T-cell (primary cell): ENCODE measurements at regions not wholly inside any gene's neighbourhood (a gene's known extent, or its start where the extent isn't known, plus 50 kb on each side); places are given as distances from the start of the nearest gene placed in this dataset.

Experiments
- ATAC-seq, 4 experiments: fragments of 200-7000 bp in 3 of 4; fragments of 150-1000 bp in 1 of 4; cut with Tn5 transposase; replicated peaks in 1 of 4; 1 replicate in 3 of 4; 2 replicates in 1 of 4; pipeline ENCODE4 v1.10.0; 2021; ENCODE audit warnings: moderate library complexity in 3 of 4, mild to moderate bottlenecking in 2 of 4, moderate number of reproducible peaks in 1 of 4
- CTCF ChIA-PET, 2 donors: fragments of 300-600 bp; sonication (Branson Sonifier 250); formaldehyde crosslinking; loops; one replicate each; lab custom pipeline; 2022; ENCODE audit warnings: antibody characterized with exemption in 2 of 2; lab: Charles Lee
- POLR2A ChIA-PET, 2 donors: fragments of 300-600 bp; sonication (Branson Sonifier 250); formaldehyde crosslinking; loops; one replicate each; lab custom pipeline; 2022; ENCODE audit warnings: antibody characterized with exemption in 2 of 2; lab: Charles Lee
- DNase-seq, 35 experiments: peaks; one replicate each; pipeline versions ENCODE4 v3.0.0 to v3.0.0-alpha.2; 2013 to 2023
- H3K27ac ChIP-seq: one replicate; pipeline ENCODE4 v1.5.1; 2013; ENCODE audit warnings: low read length
- H3K27me3 ChIP-seq, 2 experiments: replicated peaks in 1 of 2; 1 replicate in 1 of 2; 2 replicates in 1 of 2; pipeline versions ENCODE4 v1.6.1 to v1.7.0; 2013; ENCODE audit warnings: low read length in 1 of 2, mixed read lengths in 1 of 2; ENCODE audit not compliant: control insufficient read depth in 2 of 2, insufficient read depth in 2 of 2; ENCODE audit errors: extremely low read depth in 1 of 2
- H3K36me3 ChIP-seq, 2 donors: 1 replicate in 1 of 2; 2 replicates in 1 of 2; pipeline versions ENCODE4 v1.6.1 to v1.7.0; 2013; ENCODE audit warnings: low read length in 1 of 2; ENCODE audit not compliant: control insufficient read depth in 2 of 2, insufficient read depth in 1 of 2; ENCODE audit errors: extremely low read depth in 1 of 2
- H3K4me1 ChIP-seq, 2 experiments: 1 replicate in 1 of 2; 2 replicates in 1 of 2; pipeline versions ENCODE4 v1.6.1 to v1.7.0; 2013; ENCODE audit warnings: low read length in 2 of 2, mixed read lengths in 1 of 2; ENCODE audit not compliant: insufficient read depth in 2 of 2, control insufficient read depth in 1 of 2; ENCODE audit errors: extremely low read depth in 1 of 2
- H3K4me3 ChIP-seq, 2 donors: 1 replicate in 1 of 2; 2 replicates in 1 of 2; pipeline versions ENCODE4 v1.5.1 to v1.7.0; 2013; ENCODE audit warnings: mild to moderate bottlenecking in 2 of 2, low read length in 1 of 2, moderate library complexity in 1 of 2; ENCODE audit not compliant: control insufficient read depth in 1 of 2; ENCODE audit errors: extremely low read depth in 1 of 2
- H3K9me3 ChIP-seq: 2 replicates; pipeline ENCODE4 v1.7.0; 2013
- H3K27ac Mint-ChIP-seq, 2 donors: one replicate each; pipeline ENCODE4 v1.8.0; 2020 to 2021; ENCODE audit warnings: mild to moderate bottlenecking in 2 of 2, mixed read lengths in 2 of 2
- H3K27me3 Mint-ChIP-seq, 2 donors: one replicate each; pipeline ENCODE4 v1.8.0; 2021 to 2022; ENCODE audit warnings: mixed read lengths in 2 of 2
- H3K36me3 Mint-ChIP-seq: one replicate; pipeline ENCODE4 v1.8.0; 2021; ENCODE audit warnings: mixed read lengths
- H3K4me1 Mint-ChIP-seq, 3 donors: one replicate each; pipeline ENCODE4 v1.8.0; 2020 to 2022; ENCODE audit warnings: mixed read lengths in 3 of 3, mild to moderate bottlenecking in 1 of 3
- H3K4me3 Mint-ChIP-seq, 3 donors: one replicate each; pipeline ENCODE4 v1.8.0; 2020 to 2022; ENCODE audit warnings: mild to moderate bottlenecking in 3 of 3, mixed read lengths in 3 of 3, moderate library complexity in 3 of 3
- H3K9me3 Mint-ChIP-seq, 3 donors: one replicate each; pipeline ENCODE4 v1.8.0; 2020 to 2022; ENCODE audit warnings: mixed read lengths in 3 of 3
- WGBS: methylation state at CpG from one replicate; pipeline ENCODE4 v1.1.5; 2013; ENCODE audit warnings: missing lambda C conversion rate; ENCODE audit not compliant: insufficient coverage; 5-methylcytosine and 5-hydroxymethylcytosine counted together

GRCh38 chr6:137590684-137591083 lies 96.5 kb upstream of the OLIG3 start:
- ChIA-PET POLR2A (interaction anchor here (0.7 kb wide), 3 partner anchors 44 to 103 kb away, joined by 9 to 14 read pairs (median 11); partner anchors contain the start of gene OLIG3 (in 1 of the 2)), CTCF (interaction anchor here (0.6 to 1.7 kb wide), 14 partner anchors 17 to 1560 kb away, joined by 3 to 10 read pairs (median 4); no protein-coding TSS in a partner anchor)
- Histone ChIP-seq H3K4me1 (peaks cover 0 to 15% of the 10 kb centered on the region in 2 experiments), H3K27me3 (peaks cover 0 to 9% of the 10 kb centered on the region in 2 experiments), H3K36me3 (no peaks in the 10 kb centered on the region), H3K9me3 (peaks cover 5% of the 10 kb centered on the region), H3K4me3 (no peak overlapping the region), H3K27ac (no peak overlapping the region)
- peaks cover 9 to 12% of the 10 kb centered on the region in 2 donors for H3K27me3 Mint-ChIP-seq
- ATAC-seq: no peak
- DNase-seq: no peak
- H3K9me3 Mint-ChIP-seq: peaks cover 4 to 26% (median 8%) of the 10 kb centered on the region in 3 donors
- no peak overlapping the region for H3K4me3 Mint-ChIP-seq
- H3K27ac Mint-ChIP-seq: no peak overlapping the region
- H3K4me1 Mint-ChIP-seq: peaks cover 14 to 20% (median 17%) of the 10 kb centered on the region in 3 donors
- H3K36me3 Mint-ChIP-seq: peaks cover 8% of the 10 kb centered on the region

GRCh38 chr6:137601471-137601870 lies 107.3 kb upstream of the OLIG3 start:
- H3K27me3 ChIP-seq: peaks cover 0 to 14% of the 10 kb centered on the region in 2 experiments
- Mint-ChIP-seq H3K4me1 (peaks cover 0 to 8% (median 0%) of the 10 kb centered on the region in 3 donors), H3K4me3 (no peak overlapping the region), H3K27ac (no peak overlapping the region), H3K9me3 (peaks cover 0 to 4% (median 3%) of the 10 kb centered on the region in 3 donors), H3K36me3 (no peaks in the 10 kb centered on the region), H3K27me3 (peaks cover 30 to 34% of the 10 kb centered on the region in 2 donors)
- H3K27ac ChIP-seq: no peak overlapping the region
- no peaks in the 10 kb centered on the region for H3K4me1 ChIP-seq
- ChIA-PET POLR2A (no interaction called here), CTCF (interaction anchor here in 1 of 2 donors (0.6 to 0.8 kb wide), 2 partner anchors 12 to 364 kb away, joined by 3 read pairs; no protein-coding TSS in a partner anchor)
- DNase-seq: no peak
- no peaks in the 10 kb centered on the region for H3K9me3 ChIP-seq
- WGBS: 74% methylated on average over 3 of the region's 4 CpGs
- H3K36me3 ChIP-seq: no peaks in the 10 kb centered on the region
- no peak for ATAC-seq
- no peak overlapping the region for H3K4me3 ChIP-seq

GRCh38 chr6:137602313-137603197 lies 108.4 kb upstream of the OLIG3 start:
- H3K27me3 Mint-ChIP-seq: peaks cover 30 to 34% of the 10 kb centered on the region in 2 donors
- no peak for DNase-seq
- H3K4me1 Mint-ChIP-seq: peaks cover 0 to 8% (median 0%) of the 10 kb centered on the region in 3 donors
- H3K9me3 ChIP-seq: no peaks in the 10 kb centered on the region
- WGBS: no CpG with 5 or more reads among the region's 9 CpGs
- peaks cover 0 to 4% (median 3%) of the 10 kb centered on the region in 3 donors for H3K9me3 Mint-ChIP-seq
- ChIA-PET CTCF (interaction anchor here in 1 of 2 donors (0.6 kb wide), 1 partner anchor 13 kb away, joined by 3 read pairs; no protein-coding TSS in a partner anchor), POLR2A (no interaction called here)
- H3K36me3 ChIP-seq: no peaks in the 10 kb centered on the region
- H3K4me3 Mint-ChIP-seq: no peak overlapping the region
- H3K27ac Mint-ChIP-seq: no peak overlapping the region
- H3K27me3 ChIP-seq: peaks cover 0 to 19% of the 10 kb centered on the region in 2 experiments
- no peaks in the 10 kb centered on the region for H3K4me1 ChIP-seq
- H3K27ac ChIP-seq: no peak overlapping the region
- no peak for ATAC-seq
- H3K36me3 Mint-ChIP-seq: no peaks in the 10 kb centered on the region
- no peak overlapping the region for H3K4me3 ChIP-seq

GRCh38 chr6:137610702-137611101 lies 116.5 kb upstream of the OLIG3 start:
- peaks cover 7 to 8% of the 10 kb centered on the region in 2 donors for H3K27me3 Mint-ChIP-seq
- Histone ChIP-seq H3K9me3 (no peaks in the 10 kb centered on the region), H3K4me3 (no peak overlapping the region), H3K4me1 (no peaks in the 10 kb centered on the region), H3K27me3 (peaks cover 0 to 5% of the 10 kb centered on the region in 2 experiments), H3K36me3 (no peaks in the 10 kb centered on the region), H3K27ac (no peak overlapping the region)
- H3K4me1 Mint-ChIP-seq: no peaks in the 10 kb centered on the region
- no peak overlapping the region for H3K27ac Mint-ChIP-seq
- no peak overlapping the region for H3K4me3 Mint-ChIP-seq
- POLR2A ChIA-PET: no interaction called here
- CTCF ChIA-PET: interaction anchor here in 1 of 2 donors (0.8 kb wide), 1 partner anchor 11 kb away, joined by 3 read pairs; no protein-coding TSS in a partner anchor
- peaks cover 0 to 2% (median 0%) of the 10 kb centered on the region in 3 donors for H3K9me3 Mint-ChIP-seq
- H3K36me3 Mint-ChIP-seq: no peaks in the 10 kb centered on the region
- ATAC-seq: no peak
- 100% methylated on average over 1 of the region's 2 CpGs for WGBS
- DNase-seq: no peak

GRCh38 chr6:137623293-137623692 lies 129.1 kb upstream of the OLIG3 start:
- DNase-seq (no peak), ATAC-seq (no peak)
- Mint-ChIP-seq H3K9me3 (no peaks in the 10 kb centered on the region), H3K4me3 (no peak overlapping the region), H3K27me3 (peaks cover 25 to 35% of the 10 kb centered on the region in 2 donors), H3K36me3 (no peaks in the 10 kb centered on the region), H3K4me1 (no peaks in the 10 kb centered on the region), H3K27ac (no peak overlapping the region)
- WGBS: no CpG with 5 or more reads among the region's 4 CpGs
- CTCF ChIA-PET: interaction anchor here in 1 of 2 donors (0.5 to 1.0 kb wide), 2 partner anchors 14 to 522 kb away, joined by 3 read pairs; no protein-coding TSS in a partner anchor
- H3K27me3 ChIP-seq: peaks cover 0 to 11% of the 10 kb centered on the region in 2 experiments
- no peaks in the 10 kb centered on the region for H3K36me3 ChIP-seq
- H3K4me3 ChIP-seq: no peak overlapping the region
- H3K27ac ChIP-seq: no peak overlapping the region
- H3K9me3 ChIP-seq: no peaks in the 10 kb centered on the region
- no peaks in the 10 kb centered on the region for H3K4me1 ChIP-seq
- POLR2A ChIA-PET: interaction anchor here in 1 of 2 donors (0.6 kb wide), 1 partner anchor 475 kb away, joined by 6 read pairs; no protein-coding TSS in a partner anchor

GRCh38 chr6:137625100-137625661 lies 131.0 kb upstream of the OLIG3 start:
- Histone ChIP-seq H3K27me3 (peaks cover 0 to 11% of the 10 kb centered on the region in 2 experiments), H3K27ac (no peak overlapping the region), H3K4me1 (no peaks in the 10 kb centered on the region), H3K9me3 (no peaks in the 10 kb centered on the region), H3K4me3 (no peak overlapping the region), H3K36me3 (no peaks in the 10 kb centered on the region)
- H3K36me3 Mint-ChIP-seq: no peaks in the 10 kb centered on the region
- H3K4me1 Mint-ChIP-seq: no peaks in the 10 kb centered on the region
- H3K27me3 Mint-ChIP-seq: peaks cover 25 to 35% of the 10 kb centered on the region in 2 donors
- H3K27ac Mint-ChIP-seq: no peak overlapping the region
- no peak for DNase-seq
- H3K9me3 Mint-ChIP-seq: no peaks in the 10 kb centered on the region
- ATAC-seq: no peak
- 85% methylated on average over 7 of the region's 8 CpGs for WGBS
- no peak overlapping the region for H3K4me3 Mint-ChIP-seq
- ChIA-PET CTCF (interaction anchor here (0.5 to 0.7 kb wide), 3 partner anchors 104 to 552 kb away, joined by 3 to 6 read pairs (median 3); no protein-coding TSS in a partner anchor), POLR2A (interaction anchor here in 1 of 2 donors (0.7 kb wide), 1 partner anchor 378 kb away, joined by 3 read pairs; no protein-coding TSS in a partner anchor)
